ENCODE measurements at regions not wholly inside any gene's neighbourhood (a gene's known extent, or its start where the extent isn't known, plus 50 kb on each side); places are given as distances from the start of the nearest gene placed in this dataset.

DNA sequence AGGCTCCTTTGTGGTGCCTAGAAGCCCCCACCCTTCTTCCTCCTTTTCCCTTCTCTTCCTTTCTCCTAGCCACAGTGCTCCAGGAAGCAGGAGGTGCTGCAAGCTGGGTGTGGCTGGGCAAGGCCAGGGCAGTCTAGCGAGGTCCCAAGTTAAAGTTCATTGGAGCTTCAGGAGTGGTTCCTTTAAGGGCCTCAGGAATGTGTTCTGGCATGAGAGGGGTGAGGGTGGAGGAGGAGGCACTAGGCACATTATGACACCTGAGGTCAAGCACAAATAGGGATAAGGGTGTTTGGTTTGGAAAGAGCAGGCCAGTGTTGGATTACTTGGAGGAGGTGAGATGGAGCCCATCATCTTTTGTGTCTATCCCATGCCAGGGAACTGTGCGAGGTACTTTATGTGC, 258.7 kb downstream of the TLE3 start:
- no peak for TF ChIP-seq CTCF (IDR thresholded peaks at IDR 0.05; ENCODE audit: low read length)
- TF ChIP-seq EZH2 (IDR thresholded peaks at IDR 0.05; ENCODE audit: borderline replicate concordance, low read length) = no peak
